ENCODE measurements at regions not wholly inside any gene's neighbourhood (a gene's known extent, or its start where the extent isn't known, plus 50 kb on each side); places are given as distances from the start of the nearest gene placed in this dataset.

- DNase-seq: no peak
- no peaks in the 10 kb centered on the region for H3K36me3 ChIP-seq
- no peak overlapping the region for H3K27ac ChIP-seq
- 71 to 88% (median 84%) methylated on average over 8 of the region's 8 CpGs for WGBS, 5 donors
- H3K4me3 ChIP-seq: no peak overlapping the region
- no peaks in the 10 kb centered on the region for H3K9me3 ChIP-seq
- no peaks in the 10 kb centered on the region for H3K27me3 ChIP-seq (replicated peaks in 1 of 7)
- no peaks in the 10 kb centered on the region for H3K4me1 ChIP-seq
- intact Hi-C loops (cut with DNase I; ENCODE audit: low total_unique reads): no loop called here
- TF ChIP-seq POLR2AphosphoS5 (IDR thresholded peaks at IDR 0.05): no peak
- no peak for TF ChIP-seq CTCF (IDR thresholded peaks at IDR 0.05 in 8 of 11, conservative IDR thresholded peaks at IDR 0.05 in 3 of 11)
- TF ChIP-seq POLR2A (IDR thresholded peaks at IDR 0.05): no peak
Measured at GRCh38 chr10:21388589-21388988, 136.9 kb downstream of the SKIDA1 start.

GRCh38 chr10:21387868-21388267, 137.6 kb downstream of the SKIDA1 start:
- no peak for TF ChIP-seq CTCF (IDR thresholded peaks at IDR 0.05 in 8 of 11, conservative IDR thresholded peaks at IDR 0.05 in 3 of 11)
- TF ChIP-seq POLR2AphosphoS5 (IDR thresholded peaks at IDR 0.05): no peak
- Histone ChIP-seq H3K4me3 (no peak overlapping the region), H3K4me1 (no peaks in the 10 kb centered on the region), H3K36me3 (no peaks in the 10 kb centered on the region), H3K9me3 (no peaks in the 10 kb centered on the region), H3K27me3 (replicated peaks in 1 of 7) (no peaks in the 10 kb centered on the region), H3K27ac (no peak overlapping the region)
- intact Hi-C loops (cut with DNase I; ENCODE audit: low total_unique reads): no loop called here
- DNase-seq: no peak
- 82 to 92% (median 84%) methylated on average over 11 of the region's 11 CpGs for WGBS, 5 donors

GRCh38 chr10:21385996-21386585, 139.4 kb downstream of the SKIDA1 start:
- Histone ChIP-seq H3K27me3 (replicated peaks in 1 of 7) (no peaks in the 10 kb centered on the region), H3K4me1 (no peaks in the 10 kb centered on the region), H3K4me3 (no peak overlapping the region), H3K27ac (no peak overlapping the region), H3K9me3 (no peaks in the 10 kb centered on the region), H3K36me3 (no peaks in the 10 kb centered on the region)
- intact Hi-C loops (cut with DNase I; ENCODE audit: low total_unique reads): no loop called here
- no peak for DNase-seq
- TF ChIP-seq CTCF (IDR thresholded peaks at IDR 0.05 in 8 of 11, conservative IDR thresholded peaks at IDR 0.05 in 3 of 11) (no peak), POLR2AphosphoS5 (IDR thresholded peaks at IDR 0.05) (no peak), POLR2A (IDR thresholded peaks at IDR 0.05) (no peak)
- 78 to 86% (median 82%) methylated on average over 5 of the region's 5 CpGs for WGBS, 5 donors

GRCh38 chr10:21385536-21385935, 139.9 kb downstream of the SKIDA1 start:
- 61 to 92% (median 75%) methylated on average over 1 of the region's 1 CpG for WGBS, 5 donors
- Histone ChIP-seq H3K27ac (no peak overlapping the region), H3K36me3 (no peaks in the 10 kb centered on the region), H3K4me1 (no peaks in the 10 kb centered on the region), H3K4me3 (no peak overlapping the region), H3K27me3 (replicated peaks in 1 of 7) (no peaks in the 10 kb centered on the region), H3K9me3 (no peaks in the 10 kb centered on the region)
- DNase-seq: no peak
- intact Hi-C loops (cut with DNase I; ENCODE audit: low total_unique reads): no loop called here
- no peak for TF ChIP-seq CTCF (IDR thresholded peaks at IDR 0.05 in 8 of 11, conservative IDR thresholded peaks at IDR 0.05 in 3 of 11)
- no peak for TF ChIP-seq POLR2A (IDR thresholded peaks at IDR 0.05)
